GM21423 (cell line): ENCODE measurements at regions not wholly inside any gene's neighbourhood (a gene's known extent, or its start where the extent isn't known, plus 50 kb on each side); places are given as distances from the start of the nearest gene placed in this dataset.

ENCODE experiments used
- ATAC-seq: cut with Tn5 transposase; IDR thresholded peaks from one replicate; pipeline ENCODE4 v1.9.1; 2021; ENCODE audit warnings: mild to moderate bottlenecking, moderate library complexity; ENCODE audit not compliant: unreplicated experiment

DNA sequence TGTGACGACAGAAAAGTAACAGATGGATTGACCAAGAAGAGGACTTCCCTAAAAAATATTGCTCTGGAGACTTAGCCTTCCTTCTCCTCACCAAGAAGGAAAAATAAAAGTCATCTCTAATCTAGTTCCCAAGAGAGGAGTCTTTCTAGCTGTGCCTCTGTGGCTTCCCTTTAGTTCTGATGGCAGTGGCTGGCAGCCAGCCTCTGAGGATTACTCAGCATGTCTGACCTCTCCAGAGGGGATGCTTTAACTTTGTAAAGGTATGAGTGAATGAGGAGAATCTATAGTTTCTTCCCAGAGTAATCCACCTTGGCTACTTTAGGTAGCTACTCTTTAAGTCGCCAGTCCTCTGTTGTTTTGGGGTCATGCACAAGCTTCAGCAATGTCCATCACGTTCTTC, 163.9 kb upstream of the KIT start:
- ATAC-seq: no peak

GRCh38 chr4:54495091-54495490, 162.7 kb upstream of the KIT start:
- no peak for ATAC-seq

- no peak for ATAC-seq
Observed at GRCh38 chr4:54495641-54496040, 162.1 kb upstream of the KIT start.

- ATAC-seq: no peak
Observed at GRCh38 chr4:54496412-54496811, 161.3 kb upstream of the KIT start.

- no peak for ATAC-seq
Observed at GRCh38 chr4:54497947-54498346, 159.8 kb upstream of the KIT start.

GRCh38 chr4:54498661-54499111, 159.1 kb upstream of the KIT start:
- no peak for ATAC-seq

- no peak for ATAC-seq
Observed at GRCh38 chr4:54499308-54500074, 158.3 kb upstream of the KIT start.

DNA sequence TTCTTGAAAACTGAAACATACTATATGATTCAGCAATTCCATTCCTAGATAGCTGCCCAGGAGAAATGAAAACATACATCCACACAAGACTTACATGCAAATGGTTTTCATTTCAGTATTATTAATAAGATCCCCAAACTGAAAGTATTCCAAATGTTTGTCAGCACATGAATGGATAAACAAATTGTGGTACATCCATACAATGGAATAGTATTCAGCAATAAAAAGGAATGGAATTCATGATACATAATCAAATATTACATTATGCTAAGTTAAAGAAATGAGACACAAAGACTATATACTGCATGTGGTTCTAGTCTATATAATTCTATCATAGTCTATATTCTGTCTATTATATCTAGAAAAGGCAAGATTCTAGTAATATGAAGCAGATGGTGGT, 152.4 kb upstream of the KIT start:
- ATAC-seq: no peak

DNA sequence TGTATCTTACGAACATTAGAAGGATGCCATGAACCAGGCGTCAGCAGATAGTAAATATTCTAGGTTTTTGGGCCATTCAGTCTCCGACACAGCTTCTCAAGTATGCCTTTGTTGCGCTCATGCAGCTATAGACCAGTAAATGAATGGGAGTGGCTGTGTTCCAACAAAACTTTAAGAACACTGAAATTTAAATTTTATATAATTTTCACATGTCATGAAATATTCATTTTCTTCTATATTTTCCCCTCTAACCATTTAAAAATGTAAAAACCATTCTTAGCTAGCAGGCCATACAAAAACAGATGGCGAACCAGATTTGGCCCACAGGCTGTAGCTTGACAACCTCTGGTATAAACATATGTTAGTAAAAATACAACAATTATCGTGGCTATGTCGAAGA, 151.8 kb upstream of the KIT start:
- no peak for ATAC-seq

DNA sequence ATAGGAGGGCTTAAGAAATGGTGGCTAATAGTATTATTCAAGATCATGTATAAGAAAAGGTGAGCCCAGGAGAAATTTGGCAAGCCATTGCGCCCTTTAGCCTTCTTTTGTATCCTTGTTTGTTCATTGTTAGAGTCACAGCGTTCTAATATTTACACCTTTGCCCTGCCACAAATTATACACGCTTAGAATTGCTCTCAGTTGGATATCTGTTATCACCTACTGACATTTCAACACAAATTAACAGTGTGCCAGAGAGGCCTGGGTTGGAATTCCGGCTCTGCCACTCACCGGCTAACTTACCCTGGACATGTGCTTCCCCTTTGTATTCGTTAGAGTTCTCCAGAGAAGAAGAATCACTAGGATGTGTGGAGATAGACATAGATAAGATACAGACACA, 148.7 kb upstream of the KIT start:
- ATAC-seq: no peak

DNA sequence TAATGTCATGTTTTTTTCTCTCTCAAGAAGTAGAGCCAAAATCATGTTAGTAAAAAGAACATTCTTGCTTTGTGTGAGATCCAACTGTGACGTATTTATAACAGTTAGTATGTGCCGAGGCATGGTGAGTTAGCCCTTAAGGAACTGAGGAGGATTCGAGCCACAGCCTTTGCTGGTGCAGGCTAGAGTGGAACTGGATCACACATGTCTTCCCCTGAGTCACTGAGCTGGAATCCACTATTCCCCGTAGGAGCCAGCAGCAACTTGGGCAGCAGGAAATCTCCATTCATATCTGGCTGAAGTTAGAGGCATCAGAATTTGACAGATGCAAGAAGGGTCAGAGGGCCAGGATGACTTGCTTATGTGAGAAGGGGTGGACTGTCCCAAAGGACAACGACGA, 144.6 kb upstream of the KIT start:
- ATAC-seq: no peak

GRCh38 chr4:54513741-54514140, 144.0 kb upstream of the KIT start:
- ATAC-seq: no peak

- no peak for ATAC-seq
Observed at GRCh38 chr4:54516556-54517215, 141.1 kb upstream of the KIT start.

DNA sequence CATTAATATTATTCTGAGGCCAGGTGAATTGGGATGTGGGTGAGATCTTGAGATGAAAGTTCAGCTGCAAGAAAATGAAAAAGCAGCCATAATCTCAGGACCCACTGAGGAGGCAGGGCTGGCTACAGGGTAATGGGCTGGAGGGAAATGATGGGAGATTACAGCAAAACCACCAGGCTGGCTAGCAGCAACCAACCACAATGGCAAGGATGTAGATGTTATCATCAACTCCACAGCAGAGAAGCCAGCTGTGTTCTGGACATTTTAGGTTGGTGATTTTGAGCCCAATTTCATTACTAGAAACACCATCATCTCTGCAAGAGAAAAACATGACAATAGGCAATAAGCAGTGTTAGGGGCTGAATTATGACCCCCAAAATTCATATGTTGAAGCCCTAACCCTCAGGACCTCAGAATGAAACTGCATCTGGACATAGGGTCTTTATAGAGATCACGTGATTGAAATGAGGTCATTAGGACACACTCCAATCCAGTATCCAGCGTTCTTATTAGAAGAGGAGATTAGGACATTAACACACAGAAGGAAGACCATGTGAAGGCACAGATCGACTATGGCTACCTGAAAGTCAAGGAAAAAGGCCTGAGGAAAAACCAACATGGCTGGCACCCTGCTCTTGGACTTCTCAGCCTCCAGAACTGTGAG, 139.8 kb upstream of the KIT start:
- no peak for ATAC-seq

DNA sequence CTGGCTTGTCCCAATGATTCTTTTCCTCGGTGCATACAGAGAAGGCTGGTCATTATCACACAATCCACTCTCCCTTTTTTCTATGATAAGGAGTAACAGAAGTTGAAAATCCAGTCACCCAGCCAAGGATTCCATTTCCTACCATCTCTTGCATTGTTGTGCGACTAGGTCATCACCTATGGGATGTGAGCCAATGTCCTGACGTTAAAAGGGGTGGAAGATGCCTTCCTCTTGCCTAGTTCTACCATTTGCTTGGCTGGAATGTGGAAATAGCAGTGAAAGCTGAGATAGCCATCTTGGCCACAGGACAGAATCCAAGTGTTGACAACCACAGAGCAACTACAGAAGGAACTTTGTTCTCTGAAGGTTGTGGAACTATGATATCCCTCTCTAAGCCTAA, 132.2 kb upstream of the KIT start:
- no peak for ATAC-seq

- no peak for ATAC-seq
Observed at GRCh38 chr4:54526560-54526959, 131.2 kb upstream of the KIT start.

DNA sequence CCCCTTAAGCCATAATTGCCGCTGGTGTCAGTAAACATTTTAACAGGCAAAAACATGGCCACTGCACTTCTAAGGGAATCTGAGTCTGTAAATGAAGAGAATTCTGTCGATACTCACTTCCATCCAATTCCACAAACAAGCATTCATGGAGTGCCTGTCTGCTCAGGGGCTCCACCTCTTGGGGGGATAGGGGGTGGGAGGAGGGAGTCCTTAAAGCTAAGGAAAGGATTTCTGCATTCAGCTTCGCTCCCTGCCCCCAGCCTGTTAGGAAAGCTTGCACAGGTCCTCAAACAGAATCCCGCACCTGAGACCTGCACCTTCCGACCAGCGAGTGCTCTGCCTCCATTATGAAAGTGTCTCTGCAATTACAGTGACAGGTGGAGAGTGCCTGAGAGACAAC, 130.2 kb upstream of the KIT start:
- ATAC-seq: no peak

DNA sequence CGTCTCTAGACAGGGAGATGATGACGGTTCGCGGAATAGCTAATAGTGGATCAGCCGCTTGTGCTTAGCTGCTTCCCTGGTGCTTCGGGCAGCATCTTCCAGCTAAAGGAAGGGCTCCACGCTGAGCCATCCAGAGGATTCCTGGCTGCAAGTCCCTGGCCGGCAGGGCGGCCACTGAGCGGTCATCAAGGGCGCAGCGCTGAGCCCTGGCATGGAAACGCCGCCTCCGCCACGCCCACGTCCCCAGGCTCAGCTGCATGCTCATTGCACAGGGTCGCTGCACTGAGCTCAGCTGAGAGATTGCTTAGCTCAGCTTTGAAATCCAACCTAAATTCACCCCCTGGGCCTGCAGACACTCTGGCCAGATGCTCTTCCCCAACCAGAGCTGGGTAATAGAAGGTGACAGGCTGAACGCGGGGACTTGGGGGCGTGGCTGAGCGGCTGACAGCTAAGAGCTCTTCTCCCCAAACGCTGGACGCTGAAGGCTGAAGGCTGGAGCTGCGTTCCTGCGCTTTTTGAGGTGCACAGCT, 118.2 kb upstream of the KIT start:
- no peak for ATAC-seq

DNA sequence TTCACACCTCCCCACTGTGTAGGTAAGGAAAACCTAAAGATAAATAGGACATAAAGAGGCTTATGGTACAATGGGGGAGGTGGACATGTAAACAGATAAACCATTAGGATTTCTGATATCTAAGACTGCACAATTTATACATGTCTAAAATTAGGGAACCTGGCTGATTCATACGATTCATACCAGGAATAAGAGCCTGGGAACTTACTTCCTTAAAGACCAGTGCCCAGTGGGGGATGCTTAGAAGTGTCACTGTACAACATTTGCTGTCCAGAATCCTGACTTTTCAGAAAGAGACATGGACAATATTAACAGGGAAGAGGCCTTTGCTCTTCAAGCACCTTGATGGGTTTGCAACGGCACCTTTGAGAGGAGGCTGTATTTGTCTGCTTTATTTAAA, 116.8 kb upstream of the KIT start:
- ATAC-seq: no peak

DNA sequence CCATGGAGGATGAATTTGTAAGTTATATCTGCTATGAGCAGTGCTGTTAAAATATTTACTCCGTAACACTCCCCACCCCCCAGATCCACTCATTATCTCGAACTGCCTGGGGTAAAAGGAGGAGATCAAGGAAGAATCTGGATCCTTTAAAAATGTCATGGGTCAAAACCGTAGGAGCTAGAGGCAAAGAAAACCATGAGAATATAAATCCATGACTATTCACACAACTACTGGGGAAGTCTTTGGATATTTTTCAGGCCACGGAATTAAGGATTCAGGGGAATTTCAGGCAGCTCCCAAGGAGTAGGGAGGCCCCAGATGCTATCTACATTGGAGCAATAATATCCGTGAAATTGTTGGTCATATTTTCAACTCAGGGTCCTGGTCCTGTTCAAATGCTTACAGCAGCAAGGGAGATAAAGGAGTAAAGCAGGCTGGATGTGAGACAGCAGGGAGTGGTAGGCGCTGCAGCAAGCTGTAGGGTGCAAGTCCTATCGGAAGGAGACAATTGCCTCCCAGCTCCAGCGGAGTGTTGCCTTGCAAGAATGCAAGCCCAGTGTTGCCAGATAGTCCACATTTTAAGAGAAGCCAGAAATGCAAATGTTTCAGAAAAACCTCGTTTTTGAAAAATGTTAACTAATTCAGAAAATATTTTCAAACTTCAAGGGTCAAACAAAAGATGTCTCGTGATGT, 116.2 kb upstream of the KIT start:
- no peak for ATAC-seq

DNA sequence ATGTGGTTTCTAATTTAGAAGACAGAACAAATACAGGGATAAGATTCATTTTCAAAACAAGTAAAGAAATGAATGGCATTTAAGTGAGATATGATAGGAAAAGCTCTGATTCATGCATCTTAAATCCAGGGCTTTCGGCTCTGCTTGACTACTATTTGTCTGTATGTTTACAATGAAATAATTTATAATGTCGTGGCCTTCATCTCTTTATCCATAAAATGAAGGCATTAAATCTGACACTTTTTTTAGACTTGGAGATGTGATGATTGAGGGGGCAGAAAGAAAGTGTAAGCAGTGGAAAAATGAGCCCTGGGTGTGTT, 115.7 kb upstream of the KIT start:
- no peak for ATAC-seq
